Right renal pelvis (tissue), 4 donors: ENCODE measurements at regions not wholly inside any gene's neighbourhood (a gene's known extent, or its start where the extent isn't known, plus 50 kb on each side); places are given as distances from the start of the nearest gene placed in this dataset.
"Not testable (repeated sequence)": the region's sequence is repeated elsewhere in the genome, so short reads cannot be mapped to it uniquely, and the experiment has no call there.

Experiments used
- DNase-seq, 4 donors: peaks; one replicate each; pipeline ENCODE4 v3.0.0-alpha.2; 2013; ENCODE audit warnings: low read depth in 4 of 4, low spot score in 3 of 4, missing footprints in 1 of 4

- not testable (repeated sequence) for DNase-seq
Measured at GRCh38 chr3:130151555-130151954, 69.9 kb downstream of the ALG1L2 start.

DNA sequence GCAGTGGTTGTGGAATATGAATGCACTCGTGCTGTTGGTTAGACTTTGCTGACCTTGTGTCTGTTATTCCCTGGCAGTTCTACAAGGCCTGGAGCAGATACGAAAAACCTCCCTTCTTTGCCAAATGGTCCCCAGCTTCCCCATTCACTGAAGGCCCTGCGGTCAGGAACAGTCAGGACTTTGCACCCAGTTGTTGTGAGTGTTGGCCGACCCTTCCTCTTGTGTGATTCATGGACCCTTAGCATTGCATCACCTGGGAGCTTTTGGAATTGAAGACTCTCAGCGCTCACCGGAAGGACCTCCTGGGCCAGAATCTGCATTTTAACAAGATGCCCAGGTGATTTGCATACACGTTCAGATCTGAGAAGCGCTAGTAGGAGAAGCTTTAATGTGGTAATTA lies 71.6 kb downstream of the ALG1L2 start:
- DNase-seq = not testable (repeated sequence)

- not testable (repeated sequence) for DNase-seq
Measured at GRCh38 chr3:130155464-130155863, 73.8 kb downstream of the ALG1L2 start.

- not testable (repeated sequence) for DNase-seq
Measured at GRCh38 chr3:130166856-130167255, 85.2 kb downstream of the ALG1L2 start.

- DNase-seq = not testable (repeated sequence)
Measured at GRCh38 chr3:130175195-130175594, 93.6 kb downstream of the ALG1L2 start.

DNA sequence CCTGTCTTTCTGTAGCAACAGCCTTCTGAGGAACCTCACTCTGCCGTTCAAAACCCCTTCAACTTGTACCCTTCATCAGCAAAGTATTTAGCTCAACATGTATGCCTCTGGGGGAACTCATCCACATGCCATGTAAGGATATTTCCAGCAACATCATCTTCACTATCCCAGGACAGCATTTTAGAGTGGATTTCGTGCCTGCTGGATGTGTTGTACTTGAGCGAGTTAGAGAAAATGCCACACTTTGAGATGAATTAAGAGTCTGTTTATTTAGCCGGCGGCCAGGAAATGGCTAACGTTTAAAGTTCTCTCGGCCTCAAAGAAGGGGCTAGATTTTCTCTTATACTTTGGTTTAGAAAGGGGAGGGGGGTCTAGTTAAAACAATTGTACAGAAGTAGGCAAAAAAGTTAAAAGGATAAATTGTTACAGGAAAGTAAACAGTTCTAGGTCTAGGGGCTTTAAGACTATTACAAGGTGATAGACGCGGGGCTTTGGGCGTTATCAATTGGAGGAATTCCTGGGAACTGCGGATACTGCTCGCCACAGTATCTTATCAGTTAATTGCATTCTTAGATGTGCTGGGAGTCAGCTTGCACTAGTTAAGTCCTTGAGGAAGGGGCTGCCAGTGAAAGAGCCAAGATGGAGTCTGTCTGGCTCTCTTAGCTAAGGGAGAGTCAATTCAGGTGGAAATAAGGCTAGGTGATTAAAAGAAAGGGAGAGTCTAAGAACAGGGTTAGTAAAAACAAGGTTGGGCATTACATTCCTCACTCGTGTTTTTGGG lies 95.0 kb downstream of the ALG1L2 start:
- not testable (repeated sequence) for DNase-seq

DNA sequence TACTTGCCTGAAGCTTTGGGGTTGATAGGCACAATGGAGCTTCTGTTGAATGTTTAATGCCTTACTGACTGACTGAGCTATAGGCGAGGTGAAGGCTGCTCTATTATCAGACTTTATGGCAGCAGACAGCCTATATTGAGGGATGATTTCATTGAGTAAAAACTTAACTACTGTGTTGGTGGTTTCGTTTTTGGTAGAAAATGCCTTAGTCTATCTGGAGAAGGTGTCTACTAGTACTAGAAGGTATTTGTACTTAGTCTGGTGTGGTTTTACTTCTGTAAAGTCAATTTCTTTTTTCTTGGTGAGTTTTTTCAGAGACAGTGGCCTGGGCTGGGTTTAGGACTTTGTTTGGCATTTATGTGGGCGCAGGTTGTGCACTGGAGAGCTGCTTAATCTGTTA lies 97.2 kb downstream of the ALG1L2 start:
- not testable (repeated sequence) for DNase-seq

GRCh38 chr3:130179353-130179970 lies 97.8 kb downstream of the ALG1L2 start:
- peak in 2 of 4 donors; percentile 5 for DNase-seq

DNA sequence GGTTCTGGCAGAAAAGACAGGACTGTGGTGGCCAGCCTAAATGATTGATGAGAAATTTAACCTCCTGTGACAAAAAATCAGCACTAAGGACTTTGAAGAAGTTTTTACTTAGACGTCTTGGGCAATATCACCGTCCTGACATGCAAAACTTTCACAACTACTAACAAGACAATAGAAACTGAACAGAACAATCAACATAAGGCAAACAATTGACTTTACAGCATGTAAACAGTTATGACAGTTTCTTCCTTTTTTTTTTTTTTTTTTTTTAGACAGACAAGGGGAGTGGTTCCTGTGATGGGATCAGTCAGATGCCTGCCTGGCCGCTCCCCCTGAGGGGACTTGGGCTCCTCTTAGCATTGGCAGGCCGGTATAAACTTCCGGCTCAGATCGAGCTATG lies 100.8 kb downstream of the ALG1L2 start:
- not testable (repeated sequence) for DNase-seq

- not testable (repeated sequence) for DNase-seq
Measured at GRCh38 chr3:130183689-130184088, 102.1 kb downstream of the ALG1L2 start.

GRCh38 chr3:130184152-130185024 lies 102.8 kb downstream of the ALG1L2 start:
- not testable (repeated sequence) for DNase-seq

DNA sequence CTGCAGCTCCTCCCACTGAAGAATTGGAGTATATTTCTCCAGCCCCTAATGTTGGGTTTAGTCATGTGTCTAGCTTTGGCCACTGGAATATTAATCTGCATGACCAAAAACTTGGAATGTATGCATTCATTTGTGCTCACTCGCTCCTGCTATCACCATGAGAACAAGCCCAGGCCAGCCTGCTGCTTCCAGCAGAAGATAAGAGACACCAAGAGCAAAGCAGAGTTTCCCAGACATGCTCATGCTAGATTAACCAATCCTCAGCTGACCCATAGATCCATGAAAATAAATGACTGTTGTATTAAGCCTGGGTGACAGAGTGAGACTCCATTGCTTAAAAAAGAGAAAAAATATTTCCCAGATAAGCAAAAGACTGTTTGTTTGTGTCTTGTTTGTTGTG lies 119.6 kb downstream of the ALG1L2 start:
- DNase-seq = not testable (repeated sequence)

DNA sequence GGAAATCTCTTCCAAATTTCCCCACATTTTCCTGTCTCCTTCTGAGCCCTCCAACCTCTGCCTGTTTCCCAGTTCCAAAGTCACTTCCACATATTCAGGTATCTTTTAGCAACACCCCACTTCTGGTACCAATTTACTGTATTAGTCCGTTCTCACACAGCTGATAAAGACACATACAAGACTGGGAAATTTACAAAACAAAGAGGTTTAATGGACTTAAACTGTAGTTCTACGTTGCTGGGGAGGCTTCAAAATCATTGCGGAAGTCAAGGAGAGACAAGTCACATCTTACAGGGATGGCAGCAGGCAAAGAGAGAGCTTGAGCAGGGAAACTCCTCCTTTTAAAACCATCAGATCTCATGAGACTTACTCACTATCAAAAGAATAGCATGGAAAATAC lies 122.0 kb downstream of the ALG1L2 start:
- not testable (repeated sequence) for DNase-seq

DNA sequence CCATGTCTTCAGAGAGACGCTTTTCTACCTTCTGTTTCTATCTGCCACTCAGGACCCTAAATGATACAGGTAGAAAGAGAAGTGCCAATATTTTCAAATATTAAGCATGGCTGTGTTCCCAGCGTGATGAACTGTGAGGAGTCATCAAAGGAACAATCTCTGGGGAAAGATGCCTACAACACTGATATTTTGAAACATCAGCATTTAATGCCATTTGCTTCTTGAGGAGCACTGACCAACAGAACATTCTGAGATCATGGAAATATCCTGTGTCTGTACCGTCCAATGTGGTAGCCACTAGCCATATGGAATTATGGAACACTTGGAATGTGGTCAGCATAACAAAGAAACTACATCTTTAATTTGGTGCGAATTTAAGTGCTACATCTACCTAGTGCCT lies 117.9 kb upstream of the COL6A5 start:
- no peak for DNase-seq

GRCh38 chr3:130242850-130243569 lies 102.5 kb upstream of the COL6A5 start:
- DNase-seq = peak in 2 of 4 donors; percentile 14 to 24

DNA sequence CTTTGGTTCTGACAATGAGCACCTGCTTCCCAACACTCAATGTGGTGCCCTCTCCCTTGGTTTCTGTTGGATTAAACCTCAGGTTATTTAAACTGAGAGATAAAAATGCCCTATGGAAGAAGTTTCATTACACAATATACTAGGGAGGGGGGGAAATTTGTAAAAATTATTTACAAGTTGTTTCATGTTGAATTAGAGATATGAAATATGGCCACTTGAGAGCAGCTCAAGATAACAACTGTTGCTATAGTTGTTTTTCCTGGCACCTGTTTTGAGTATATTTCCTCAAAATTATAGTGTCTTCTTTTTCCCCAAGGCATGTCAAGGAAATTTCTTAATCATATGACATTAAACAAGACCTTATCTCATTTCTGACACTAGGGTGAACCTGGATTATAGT lies 101.7 kb upstream of the COL6A5 start:
- DNase-seq = no peak

DNA sequence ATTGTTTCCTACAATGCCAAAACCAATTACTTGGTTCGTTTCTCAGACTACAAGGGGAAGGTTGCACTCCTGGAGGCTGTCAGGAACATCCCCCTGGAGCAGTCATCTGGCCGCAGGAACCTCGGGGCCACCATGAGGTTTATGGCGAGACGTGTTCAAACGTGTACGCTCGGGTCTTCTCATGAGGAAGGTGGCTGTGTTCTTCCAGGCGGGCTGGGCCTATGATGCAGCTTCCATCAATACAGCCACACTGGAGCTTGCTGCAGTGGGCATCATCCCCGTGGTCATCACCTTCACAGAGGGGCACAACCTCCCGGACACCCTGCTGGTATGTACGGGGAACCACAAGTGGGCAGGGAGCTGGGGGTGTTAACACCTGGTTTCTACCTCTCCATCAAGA lies 94.5 kb upstream of the COL6A5 start:
- no peak for DNase-seq

GRCh38 chr3:130255442-130255841 lies 90.0 kb upstream of the COL6A5 start:
- DNase-seq = no peak

GRCh38 chr3:130256821-130257340 lies 88.6 kb upstream of the COL6A5 start:
- DNase-seq = no peak

DNA sequence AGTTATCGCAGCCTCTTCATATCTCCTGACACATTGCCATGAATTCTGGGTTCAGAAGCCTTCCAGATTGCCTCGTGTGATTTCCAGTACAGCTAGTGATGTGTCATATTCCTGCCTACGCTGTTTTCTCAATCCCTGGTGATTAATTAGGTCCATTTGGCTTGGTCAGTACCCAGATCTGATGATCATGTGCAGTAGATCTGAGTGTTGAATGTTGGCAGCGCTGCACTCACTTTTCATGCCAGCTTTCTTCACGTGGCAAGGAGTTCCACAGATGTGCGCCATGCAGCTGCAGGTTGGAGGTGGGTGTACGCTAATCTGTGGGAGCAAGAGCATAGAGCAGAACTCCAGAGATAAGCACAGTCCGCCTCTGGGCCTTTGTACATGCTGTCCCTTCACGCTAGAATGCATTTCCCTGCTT lies 86.9 kb upstream of the COL6A5 start:
- DNase-seq = no peak
